ENCODE measurements at regions not wholly inside any gene's neighbourhood (a gene's known extent, or its start where the extent isn't known, plus 50 kb on each side); places are given as distances from the start of the nearest gene placed in this dataset.
A peak's percentile ranks its signal among the peaks of the same experiment; 100 is the strongest.
"Not testable (repeated sequence)": the region's sequence is repeated elsewhere in the genome, so short reads cannot be mapped to it uniquely, and the experiment has no call there.

GRCh38 chr20:5452691-5453090 lies 135.9 kb upstream of the PROKR2 start:
- DNase-seq (ENCODE audit: low spot score), result not testable (repeated sequence)

GRCh38 chr20:5452286-5452685 lies 135.5 kb upstream of the PROKR2 start:
- not testable (repeated sequence) for DNase-seq (ENCODE audit: low spot score)

- no peak for DNase-seq (ENCODE audit: low spot score)
Measured at GRCh38 chr20:5451643-5452210, 135.0 kb upstream of the PROKR2 start.

GRCh38 chr20:5448449-5449118 lies 131.8 kb upstream of the PROKR2 start:
- peak; percentile 56 for DNase-seq (ENCODE audit: low spot score)

GRCh38 chr20:5447188-5447587 lies 130.4 kb upstream of the PROKR2 start:
- DNase-seq (ENCODE audit: low spot score), result no peak

- no peak for DNase-seq (ENCODE audit: low spot score)
Measured at GRCh38 chr20:5445611-5446010, 128.9 kb upstream of the PROKR2 start.

- DNase-seq (ENCODE audit: low spot score), result no peak
Measured at GRCh38 chr20:5442101-5442500, 125.3 kb upstream of the PROKR2 start.

- no peak for DNase-seq (ENCODE audit: low spot score)
Measured at GRCh38 chr20:5434116-5434515, 117.4 kb upstream of the PROKR2 start.

GRCh38 chr20:5433352-5433751 lies 116.6 kb upstream of the PROKR2 start:
- no peak for DNase-seq (ENCODE audit: low spot score)

- no peak for DNase-seq (ENCODE audit: low spot score)
Measured at GRCh38 chr20:5432030-5432429, 115.3 kb upstream of the PROKR2 start.

GRCh38 chr20:5430670-5431069 lies 113.9 kb upstream of the PROKR2 start:
- DNase-seq (ENCODE audit: low spot score), result no peak

- DNase-seq (ENCODE audit: low spot score), result no peak
Measured at GRCh38 chr20:5426026-5426425, 109.3 kb upstream of the PROKR2 start.

GRCh38 chr20:5416086-5416485 lies 99.3 kb upstream of the PROKR2 start:
- no peak for DNase-seq (ENCODE audit: low spot score)

- no peak for DNase-seq (ENCODE audit: low spot score)
Measured at GRCh38 chr20:5413394-5413793, 96.6 kb upstream of the PROKR2 start.

- no peak for DNase-seq (ENCODE audit: low spot score)
Measured at GRCh38 chr20:5410470-5410869, 93.7 kb upstream of the PROKR2 start.

GRCh38 chr20:5402903-5403531 lies 86.3 kb upstream of the PROKR2 start:
- DNase-seq (ENCODE audit: low spot score), result no peak

GRCh38 chr20:5401277-5401875 lies 84.6 kb upstream of the PROKR2 start:
- DNase-seq (ENCODE audit: low spot score), result no peak

- no peak for DNase-seq (ENCODE audit: low spot score)
Measured at GRCh38 chr20:5400164-5400762, 83.5 kb upstream of the PROKR2 start.

- DNase-seq (ENCODE audit: low spot score), result no peak
Measured at GRCh38 chr20:5397393-5397792, 80.6 kb upstream of the PROKR2 start.

- no peak for DNase-seq (ENCODE audit: low spot score)
Measured at GRCh38 chr20:5395932-5396727, 79.4 kb upstream of the PROKR2 start.

GRCh38 chr20:5393218-5393870 lies 76.6 kb upstream of the PROKR2 start:
- DNase-seq (ENCODE audit: low spot score), result no peak

All from mucosa of gallbladder (tissue), 1 donor.